Activated CD4-positive, alpha-beta T cell treated with anti-CD3 and anti-CD28 coated beads for 48 hours (primary cell): ENCODE measurements at regions not wholly inside any gene's neighbourhood (a gene's known extent, or its start where the extent isn't known, plus 50 kb on each side); places are given as distances from the start of the nearest gene placed in this dataset.

ENCODE experiments used
- DNase-seq: peaks from one replicate; pipeline ENCODE4 v3.0.0-alpha.2; 2020

GRCh38 chr10:78639629-78640028, 429.1 kb upstream of the ZMIZ1 start:
- DNase-seq: no peak

- DNase-seq: no peak
Observed at GRCh38 chr10:78640796-78641636, 427.8 kb upstream of the ZMIZ1 start.

- no peak for DNase-seq
Observed at GRCh38 chr10:78641693-78642092, 427.1 kb upstream of the ZMIZ1 start.

GRCh38 chr10:78642269-78642816, 426.4 kb upstream of the ZMIZ1 start:
- no peak for DNase-seq

GRCh38 chr10:78643513-78643912, 425.3 kb upstream of the ZMIZ1 start:
- no peak for DNase-seq

- DNase-seq: no peak
Observed at GRCh38 chr10:78644550-78644949, 424.2 kb upstream of the ZMIZ1 start.

- no peak for DNase-seq
Observed at GRCh38 chr10:78645169-78645686, 423.5 kb upstream of the ZMIZ1 start.

GRCh38 chr10:78645975-78646374, 422.8 kb upstream of the ZMIZ1 start:
- DNase-seq: no peak

GRCh38 chr10:78648256-78648860, 420.4 kb upstream of the ZMIZ1 start:
- no peak for DNase-seq

- DNase-seq: no peak
Observed at GRCh38 chr10:78649429-78649828, 419.3 kb upstream of the ZMIZ1 start.

- DNase-seq: no peak
Observed at GRCh38 chr10:78650122-78650521, 418.6 kb upstream of the ZMIZ1 start.

- DNase-seq: no peak
Observed at GRCh38 chr10:78651287-78651686, 417.5 kb upstream of the ZMIZ1 start.

GRCh38 chr10:78653555-78653954, 415.2 kb upstream of the ZMIZ1 start:
- DNase-seq: no peak

- no peak for DNase-seq
Observed at GRCh38 chr10:78654047-78654590, 414.6 kb upstream of the ZMIZ1 start.

GRCh38 chr10:78655979-78656378, 412.8 kb upstream of the ZMIZ1 start:
- no peak for DNase-seq

GRCh38 chr10:78656417-78657162, 412.2 kb upstream of the ZMIZ1 start:
- no peak for DNase-seq

- DNase-seq: peak; percentile 85
Observed at GRCh38 chr10:78657163-78657861, 411.5 kb upstream of the ZMIZ1 start.

GRCh38 chr10:78657862-78658165, 411.0 kb upstream of the ZMIZ1 start:
- no peak for DNase-seq

GRCh38 chr10:78658645-78659597, 409.8 kb upstream of the ZMIZ1 start:
- DNase-seq: no peak

GRCh38 chr10:78659598-78659967, 409.2 kb upstream of the ZMIZ1 start:
- no peak for DNase-seq

- DNase-seq: no peak
Observed at GRCh38 chr10:78660446-78661106, 408.2 kb upstream of the ZMIZ1 start.
